D341Med (cell line): ENCODE measurements at regions not wholly inside any gene's neighbourhood (a gene's known extent, or its start where the extent isn't known, plus 50 kb on each side); places are given as distances from the start of the nearest gene placed in this dataset.

Experiments used
- DNase-seq: peaks from one replicate; pipeline ENCODE4 v3.0.0; 2012; ENCODE audit warnings: low spot score

GRCh38 chr6:5946701-5947100, 60.0 kb downstream of the NRN1 start:
- DNase-seq: no peak

GRCh38 chr6:5946181-5946580, 60.5 kb downstream of the NRN1 start:
- DNase-seq: no peak

- DNase-seq: no peak
These were observed 63.1 kb downstream of the NRN1 start for GRCh38 chr6:5943591-5943990.

GRCh38 chr6:5942591-5942990, 64.1 kb downstream of the NRN1 start:
- no peak for DNase-seq

GRCh38 chr6:5941188-5941587, 65.5 kb downstream of the NRN1 start:
- no peak for DNase-seq

- no peak for DNase-seq
These were observed 67.8 kb downstream of the NRN1 start for GRCh38 chr6:5938934-5939333.

GRCh38 chr6:5937936-5938706, 68.6 kb downstream of the NRN1 start:
- DNase-seq: no peak

GRCh38 chr6:5937169-5937909, 69.4 kb downstream of the NRN1 start:
- no peak for DNase-seq

- DNase-seq: no peak
These were observed 70.1 kb downstream of the NRN1 start for GRCh38 chr6:5936631-5937030.

- DNase-seq: no peak
These were observed 70.6 kb downstream of the NRN1 start for GRCh38 chr6:5936140-5936539.

GRCh38 chr6:5930968-5931367, 75.8 kb downstream of the NRN1 start:
- DNase-seq: no peak

GRCh38 chr6:5930143-5930770, 76.5 kb downstream of the NRN1 start:
- DNase-seq: no peak

- DNase-seq: no peak
These were observed 82.9 kb downstream of the NRN1 start for GRCh38 chr6:5923840-5924239.

GRCh38 chr6:5922230-5922629, 84.5 kb downstream of the NRN1 start:
- no peak for DNase-seq

- no peak for DNase-seq
These were observed 97.0 kb downstream of the NRN1 start for GRCh38 chr6:5909721-5910120.

- no peak for DNase-seq
These were observed 99.9 kb downstream of the NRN1 start for GRCh38 chr6:5906842-5907241.

- no peak for DNase-seq
These were observed 100.4 kb downstream of the NRN1 start for GRCh38 chr6:5906340-5906670.

- no peak for DNase-seq
These were observed 101.0 kb downstream of the NRN1 start for GRCh38 chr6:5905431-5906339.

- DNase-seq: no peak
These were observed 102.2 kb downstream of the NRN1 start for GRCh38 chr6:5904532-5904931.

GRCh38 chr6:5899216-5900045, 107.3 kb downstream of the NRN1 start:
- DNase-seq: no peak

GRCh38 chr6:5898563-5898962, 108.2 kb downstream of the NRN1 start:
- DNase-seq: no peak
